ENCODE measurements at regions not wholly inside any gene's neighbourhood (a gene's known extent, or its start where the extent isn't known, plus 50 kb on each side); places are given as distances from the start of the nearest gene placed in this dataset.

- no peak for TF ChIP-seq CTCF (IDR thresholded peaks at IDR 0.05; ENCODE audit: low read depth, low read length)
- no peak for DNase-seq (ENCODE audit: extremely low read depth, low read depth)
Observed at GRCh38 chrX:39734174-39734776, 363.5 kb downstream of the BCOR start.

GRCh38 chrX:39736216-39737211 lies 361.2 kb downstream of the BCOR start:
- TF ChIP-seq CTCF (IDR thresholded peaks at IDR 0.05; ENCODE audit: low read depth, low read length) = no peak
- no peak for DNase-seq (ENCODE audit: extremely low read depth, low read depth)

DNA sequence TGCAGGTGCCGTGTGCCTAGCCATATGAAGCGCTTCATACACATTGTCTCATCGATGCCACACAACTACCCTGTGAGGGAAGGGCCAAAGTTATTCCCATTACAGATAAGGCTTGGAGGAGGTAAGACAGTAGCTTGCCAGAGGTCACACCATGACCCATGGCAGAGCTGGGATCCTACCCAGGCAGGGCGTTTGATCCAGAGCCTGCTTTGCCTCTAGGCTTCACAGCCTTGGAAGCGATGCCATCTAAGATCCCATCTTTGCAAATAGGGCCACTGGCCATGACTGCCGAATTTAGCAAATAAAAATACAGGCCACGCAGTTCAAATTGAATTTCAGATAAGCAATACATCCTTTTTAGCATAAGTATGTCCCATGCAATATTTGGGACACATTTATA lies 358.2 kb downstream of the BCOR start:
- TF ChIP-seq CTCF (IDR thresholded peaks at IDR 0.05; ENCODE audit: low read depth, low read length) = no peak
- DNase-seq (ENCODE audit: extremely low read depth, low read depth) = no peak

DNA sequence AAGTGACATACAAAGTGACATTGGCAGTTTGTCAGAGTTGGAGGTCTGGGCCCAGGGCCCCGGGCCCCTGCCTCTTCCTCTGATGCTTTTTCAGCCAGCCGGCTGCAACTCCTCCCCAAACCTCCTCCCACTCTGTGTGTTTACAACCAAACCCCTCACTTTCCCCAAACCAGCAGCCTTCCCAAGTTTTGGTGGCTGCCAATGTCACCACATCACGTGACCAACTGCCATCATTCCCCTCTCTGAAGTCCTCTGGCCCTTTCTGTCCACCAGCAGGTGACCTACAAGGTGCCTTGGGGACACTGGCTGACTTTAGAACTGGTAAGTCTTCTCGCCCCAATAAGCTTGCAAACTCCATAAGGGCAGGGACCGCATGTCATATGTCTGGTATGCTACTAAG lies 357.7 kb downstream of the BCOR start:
- TF ChIP-seq CTCF (IDR thresholded peaks at IDR 0.05; ENCODE audit: low read depth, low read length) = no peak
- no peak for DNase-seq (ENCODE audit: extremely low read depth, low read depth)

DNA sequence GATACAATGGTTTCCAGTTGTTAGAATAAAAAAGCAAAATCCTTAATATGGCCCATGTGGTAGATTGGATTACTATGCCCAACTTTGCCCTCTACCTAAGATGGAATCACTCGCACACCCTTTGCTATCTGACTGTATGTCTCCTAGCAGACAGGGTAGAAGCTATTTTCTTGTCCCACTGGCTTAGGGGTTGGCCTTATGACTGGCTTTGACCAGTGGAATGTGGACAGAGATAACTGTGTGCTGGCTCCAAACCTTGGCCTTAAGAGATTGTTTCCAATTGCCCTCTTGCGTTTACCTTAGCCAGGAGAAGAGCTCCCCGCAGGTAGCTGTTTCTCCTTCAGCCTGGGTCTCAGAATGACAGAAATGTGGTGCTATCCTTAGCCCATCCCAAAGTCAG lies 355.9 kb downstream of the BCOR start:
- no peak for TF ChIP-seq CTCF (IDR thresholded peaks at IDR 0.05; ENCODE audit: low read depth, low read length)
- no peak for DNase-seq (ENCODE audit: extremely low read depth, low read depth)

DNA sequence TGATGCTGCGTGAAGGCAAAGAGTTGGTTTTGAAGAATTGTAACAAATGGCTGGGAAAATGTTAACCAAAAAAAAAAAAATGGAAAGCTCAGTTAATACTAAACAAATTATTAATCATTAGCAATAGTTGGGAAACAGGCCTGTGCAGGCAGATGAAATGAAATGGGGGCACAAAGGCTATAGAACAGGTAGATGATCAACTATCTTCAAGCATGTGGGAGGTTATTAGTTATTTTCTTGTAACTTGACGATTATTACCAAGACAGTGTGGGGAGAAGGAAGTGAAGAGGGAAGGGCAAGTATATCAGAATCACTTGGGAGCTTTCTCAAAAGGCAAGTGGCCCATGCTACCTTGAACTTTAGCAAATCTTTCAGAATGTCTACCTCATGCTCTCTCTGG lies 351.9 kb downstream of the BCOR start:
- DNase-seq (ENCODE audit: extremely low read depth, low read depth) = no peak
- TF ChIP-seq CTCF (IDR thresholded peaks at IDR 0.05; ENCODE audit: low read depth, low read length) = no peak

DNA sequence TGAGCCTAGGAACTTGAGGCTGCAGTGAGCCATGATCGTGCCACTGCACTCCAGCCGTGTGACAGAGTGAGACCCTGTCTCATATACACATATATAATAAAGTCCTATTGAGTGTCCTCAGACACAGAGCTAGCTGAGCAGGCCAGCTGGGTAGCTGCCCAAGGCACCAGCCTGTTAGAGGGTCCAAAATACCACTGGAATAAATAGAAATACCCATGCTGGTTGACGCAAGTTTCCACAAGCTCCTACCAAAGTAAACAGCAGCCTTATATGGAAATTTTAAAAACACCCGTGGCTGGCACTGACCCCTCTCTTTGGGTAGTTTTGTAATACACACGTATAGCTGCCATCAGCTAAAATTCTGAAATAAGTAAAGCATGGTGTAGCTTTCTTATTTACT lies 348.6 kb downstream of the BCOR start:
- no peak for TF ChIP-seq CTCF (IDR thresholded peaks at IDR 0.05; ENCODE audit: low read depth, low read length)
- no peak for DNase-seq (ENCODE audit: extremely low read depth, low read depth)

Measured in AG09319 (cell line).